Endodermal cell (in vitro differentiated cells): ENCODE measurements at regions not wholly inside any gene's neighbourhood (a gene's known extent, or its start where the extent isn't known, plus 50 kb on each side); places are given as distances from the start of the nearest gene placed in this dataset.

Experiments used
- DNase-seq: peaks from one replicate; pipeline ENCODE4 v3.0.0-alpha.2; 2017
- H3K27ac ChIP-seq: 2 replicates; pipeline ENCODE4 v1.5.1; 2013; ENCODE audit warnings: mild to moderate bottlenecking, low read depth, low read length, moderate library complexity
- H3K27me3 ChIP-seq: 2 replicates; pipeline ENCODE4 v1.6.1; 2013; ENCODE audit warnings: mild to moderate bottlenecking, low read length, moderate library complexity; ENCODE audit not compliant: insufficient read depth, control insufficient read depth, poor library complexity, severe bottlenecking
- H3K36me3 ChIP-seq: 2 replicates; pipeline ENCODE4 v1.7.0; 2013; ENCODE audit warnings: mild to moderate bottlenecking, low read length, moderate library complexity; ENCODE audit not compliant: control insufficient read depth, insufficient read depth
- H3K4me1 ChIP-seq: one replicate; pipeline ENCODE4 v1.7.0; 2013; ENCODE audit warnings: low read length; ENCODE audit not compliant: control insufficient read depth, insufficient read depth
- H3K4me3 ChIP-seq: 2 replicates; pipeline ENCODE4 v1.5.1; 2013; ENCODE audit warnings: mild to moderate bottlenecking, low read length, moderate library complexity
- H3K9ac ChIP-seq: 2 replicates; pipeline ENCODE4 v1.6.1; 2013; ENCODE audit warnings: mild to moderate bottlenecking, low read length, moderate library complexity; ENCODE audit not compliant: poor library complexity, severe bottlenecking; ENCODE audit errors: extremely low read depth
- H3K9me3 ChIP-seq: 2 replicates; pipeline ENCODE4 v1.6.1; 2013; ENCODE audit warnings: mild to moderate bottlenecking, low read length, moderate library complexity; ENCODE audit not compliant: control insufficient read depth
- H3K27ac Mint-ChIP-seq: 2 replicates; pipeline ENCODE4 v1.8.0; 2020; ENCODE audit warnings: mixed read lengths
- H3K27me3 Mint-ChIP-seq: 2 replicates; pipeline ENCODE4 v1.8.0; 2021; ENCODE audit warnings: mild to moderate bottlenecking, mixed read lengths; ENCODE audit not compliant: insufficient read depth
- H3K36me3 Mint-ChIP-seq: 2 replicates; pipeline ENCODE4 v1.8.0; 2020; ENCODE audit warnings: low read depth, mixed read lengths
- H3K4me1 Mint-ChIP-seq: 2 replicates; pipeline ENCODE4 v1.8.0; 2020; ENCODE audit warnings: mixed read lengths
- H3K4me3 Mint-ChIP-seq: 2 replicates; pipeline ENCODE4 v1.8.0; 2020; ENCODE audit warnings: mild to moderate bottlenecking, moderate library complexity, mixed read lengths
- H3K9me3 Mint-ChIP-seq: 2 replicates; pipeline ENCODE4 v1.8.0; 2020; ENCODE audit warnings: mild to moderate bottlenecking, mixed read lengths
- WGBS, 2 experiments: methylation state at CpG; one replicate each; pipeline versions ENCODE4 v1.1.5 to v1.1.7; 2013; ENCODE audit warnings: missing lambda C conversion rate in 2 of 2, mixed read lengths in 1 of 2; ENCODE audit not compliant: insufficient coverage in 1 of 2, insufficient read length in 1 of 2; 5-methylcytosine and 5-hydroxymethylcytosine counted together
- TF ChIP-seq, protein P1 (sequence below): fragments of 200-600 bp; sonication (generic); conservative IDR thresholded peaks from 2 replicates; pipeline ENCODE4 v1.5.0; 2021; ENCODE audit warnings: antibody characterized with exemption, mild to moderate bottlenecking

DNA sequence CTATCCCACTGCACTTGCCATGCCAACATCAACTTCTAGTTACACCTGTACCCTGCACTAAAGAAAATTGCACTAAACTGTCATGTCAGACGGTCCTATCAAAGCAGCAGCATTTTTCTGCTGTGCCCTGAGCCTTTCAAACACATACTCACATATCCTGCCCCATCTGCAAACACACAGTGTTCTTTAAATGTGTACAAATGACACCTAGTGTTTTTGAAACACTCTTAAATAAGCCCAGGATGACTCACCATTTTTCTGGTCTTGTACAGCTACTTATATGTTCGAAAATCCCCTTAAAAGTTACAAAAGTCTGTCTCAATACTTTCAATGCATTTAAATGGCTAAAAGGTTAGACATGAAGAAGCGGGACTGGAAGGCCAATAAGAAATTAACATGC is 346.7 kb upstream of the PPARGC1A start:
- no peaks in the 10 kb centered on the region for H3K27me3 ChIP-seq
- TF ChIP-seq, protein P1, sequence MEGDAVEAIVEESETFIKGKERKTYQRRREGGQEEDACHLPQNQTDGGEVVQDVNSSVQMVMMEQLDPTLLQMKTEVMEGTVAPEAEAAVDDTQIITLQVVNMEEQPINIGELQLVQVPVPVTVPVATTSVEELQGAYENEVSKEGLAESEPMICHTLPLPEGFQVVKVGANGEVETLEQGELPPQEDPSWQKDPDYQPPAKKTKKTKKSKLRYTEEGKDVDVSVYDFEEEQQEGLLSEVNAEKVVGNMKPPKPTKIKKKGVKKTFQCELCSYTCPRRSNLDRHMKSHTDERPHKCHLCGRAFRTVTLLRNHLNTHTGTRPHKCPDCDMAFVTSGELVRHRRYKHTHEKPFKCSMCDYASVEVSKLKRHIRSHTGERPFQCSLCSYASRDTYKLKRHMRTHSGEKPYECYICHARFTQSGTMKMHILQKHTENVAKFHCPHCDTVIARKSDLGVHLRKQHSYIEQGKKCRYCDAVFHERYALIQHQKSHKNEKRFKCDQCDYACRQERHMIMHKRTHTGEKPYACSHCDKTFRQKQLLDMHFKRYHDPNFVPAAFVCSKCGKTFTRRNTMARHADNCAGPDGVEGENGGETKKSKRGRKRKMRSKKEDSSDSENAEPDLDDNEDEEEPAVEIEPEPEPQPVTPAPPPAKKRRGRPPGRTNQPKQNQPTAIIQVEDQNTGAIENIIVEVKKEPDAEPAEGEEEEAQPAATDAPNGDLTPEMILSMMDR, result no peak
- no peak overlapping the region for H3K9ac ChIP-seq
- no peak overlapping the region for H3K27ac Mint-ChIP-seq
- no peak for DNase-seq
- no peaks in the 10 kb centered on the region for H3K36me3 ChIP-seq
- peaks cover 54% of the 10 kb centered on the region for H3K4me1 Mint-ChIP-seq
- peaks cover 9% of the 10 kb centered on the region for H3K4me1 ChIP-seq
- no peaks in the 10 kb centered on the region for H3K9me3 Mint-ChIP-seq
- no peak overlapping the region for H3K4me3 Mint-ChIP-seq
- no peak overlapping the region for H3K4me3 ChIP-seq
- WGBS, 2 experiments, result 90 to 96% methylated on average over 3 of the region's 3 CpGs
- H3K9me3 ChIP-seq, result no peaks in the 10 kb centered on the region
- H3K27me3 Mint-ChIP-seq, result no peaks in the 10 kb centered on the region
- H3K36me3 Mint-ChIP-seq, result no peaks in the 10 kb centered on the region
- no peak overlapping the region for H3K27ac ChIP-seq

DNA sequence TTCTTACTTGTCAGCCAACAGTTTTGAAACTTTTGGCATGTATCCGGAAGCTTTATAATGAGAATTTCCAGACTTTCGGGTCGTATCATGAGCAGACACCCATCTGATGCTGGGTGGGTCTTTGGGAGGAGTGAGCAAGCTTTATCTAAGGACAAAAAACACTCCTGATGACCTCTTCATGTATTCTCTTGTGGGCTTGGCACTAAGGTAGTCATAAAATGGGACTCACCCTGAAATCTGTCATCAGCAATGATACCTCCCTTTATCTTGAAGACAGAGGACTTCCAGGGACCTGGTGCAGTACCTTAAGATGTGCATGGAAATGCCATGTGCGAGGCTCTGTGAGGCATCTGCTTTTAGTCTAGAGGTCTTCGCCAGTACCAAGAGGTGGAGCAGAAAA is 346.3 kb upstream of the PPARGC1A start:
- H3K27me3 ChIP-seq, result no peaks in the 10 kb centered on the region
- Mint-ChIP-seq H3K9me3 (no peaks in the 10 kb centered on the region), H3K27ac (no peak overlapping the region), H3K36me3 (no peaks in the 10 kb centered on the region), H3K4me1 (peaks cover 52% of the 10 kb centered on the region), H3K27me3 (no peaks in the 10 kb centered on the region), H3K4me3 (no peak overlapping the region)
- 91 to 95% methylated on average over 4 to 5 of the region's 5 CpGs for WGBS, 2 experiments
- no peak overlapping the region for H3K27ac ChIP-seq
- no peak overlapping the region for H3K4me3 ChIP-seq
- TF ChIP-seq, protein P1, result no peak
- no peak for DNase-seq
- H3K4me1 ChIP-seq, result peaks cover 12% of the 10 kb centered on the region
- H3K9me3 ChIP-seq, result no peaks in the 10 kb centered on the region
- H3K9ac ChIP-seq, result no peak overlapping the region
- H3K36me3 ChIP-seq, result no peaks in the 10 kb centered on the region

DNA sequence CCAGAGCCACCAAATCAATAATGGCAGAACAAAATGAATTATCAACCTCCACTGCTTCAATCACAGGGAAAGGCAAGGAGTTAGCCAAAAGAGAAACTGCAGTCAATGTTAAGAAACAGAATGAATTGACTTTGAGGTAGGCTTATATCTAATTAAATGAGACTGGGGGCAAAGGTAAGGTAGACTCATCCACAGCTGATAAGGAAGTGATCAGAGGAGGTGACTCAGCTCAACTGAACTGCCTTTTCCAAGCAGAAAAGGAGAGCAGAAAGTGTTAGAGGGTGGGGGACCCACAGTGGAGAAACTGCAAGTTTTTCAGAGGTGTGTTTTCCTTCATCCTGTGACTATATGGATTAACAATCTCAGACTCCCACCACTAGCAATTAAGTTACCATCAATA is 345.8 kb upstream of the PPARGC1A start:
- Histone ChIP-seq H3K4me1 (peaks cover 13% of the 10 kb centered on the region), H3K9me3 (no peaks in the 10 kb centered on the region), H3K36me3 (no peaks in the 10 kb centered on the region), H3K9ac (no peak overlapping the region), H3K27ac (no peak overlapping the region), H3K4me3 (peak overlapping the region; percentile 36), H3K27me3 (no peaks in the 10 kb centered on the region)
- Mint-ChIP-seq H3K9me3 (no peaks in the 10 kb centered on the region), H3K36me3 (no peaks in the 10 kb centered on the region), H3K4me1 (peaks cover 49% of the 10 kb centered on the region), H3K27me3 (no peaks in the 10 kb centered on the region), H3K27ac (no peak overlapping the region), H3K4me3 (no peak overlapping the region)
- DNase-seq, result no peak
- TF ChIP-seq, protein P1, result no peak
